T-helper 1 cell treated with Interleukin-12 subunit alpha and Interleukin-12 subunit beta and Interleukin-4 antibody, amounts not matched to agents 30 μg/mL and 1 μg/mL, for 36 hours (primary cell): ENCODE measurements at regions not wholly inside any gene's neighbourhood (a gene's known extent, or its start where the extent isn't known, plus 50 kb on each side); places are given as distances from the start of the nearest gene placed in this dataset.

Experiments
- H3K27ac Mint-ChIP-seq: one replicate; pipeline ENCODE4 v1.8.0; 2021; ENCODE audit warnings: mild to moderate bottlenecking, mixed read lengths
- H3K27me3 Mint-ChIP-seq: one replicate; pipeline ENCODE4 v1.8.0; 2021; ENCODE audit warnings: low read depth, mixed read lengths
- H3K36me3 Mint-ChIP-seq: one replicate; pipeline ENCODE4 v1.8.0; 2021; ENCODE audit warnings: low read depth, mixed read lengths
- H3K4me1 Mint-ChIP-seq: one replicate; pipeline ENCODE4 v1.8.0; 2021; ENCODE audit warnings: low read depth, mixed read lengths
- H3K4me3 Mint-ChIP-seq: one replicate; pipeline ENCODE4 v1.8.0; 2021; ENCODE audit warnings: mild to moderate bottlenecking, moderate library complexity, mixed read lengths
- H3K9me3 Mint-ChIP-seq: one replicate; pipeline ENCODE4 v1.8.0; 2021; ENCODE audit warnings: mixed read lengths

DNA sequence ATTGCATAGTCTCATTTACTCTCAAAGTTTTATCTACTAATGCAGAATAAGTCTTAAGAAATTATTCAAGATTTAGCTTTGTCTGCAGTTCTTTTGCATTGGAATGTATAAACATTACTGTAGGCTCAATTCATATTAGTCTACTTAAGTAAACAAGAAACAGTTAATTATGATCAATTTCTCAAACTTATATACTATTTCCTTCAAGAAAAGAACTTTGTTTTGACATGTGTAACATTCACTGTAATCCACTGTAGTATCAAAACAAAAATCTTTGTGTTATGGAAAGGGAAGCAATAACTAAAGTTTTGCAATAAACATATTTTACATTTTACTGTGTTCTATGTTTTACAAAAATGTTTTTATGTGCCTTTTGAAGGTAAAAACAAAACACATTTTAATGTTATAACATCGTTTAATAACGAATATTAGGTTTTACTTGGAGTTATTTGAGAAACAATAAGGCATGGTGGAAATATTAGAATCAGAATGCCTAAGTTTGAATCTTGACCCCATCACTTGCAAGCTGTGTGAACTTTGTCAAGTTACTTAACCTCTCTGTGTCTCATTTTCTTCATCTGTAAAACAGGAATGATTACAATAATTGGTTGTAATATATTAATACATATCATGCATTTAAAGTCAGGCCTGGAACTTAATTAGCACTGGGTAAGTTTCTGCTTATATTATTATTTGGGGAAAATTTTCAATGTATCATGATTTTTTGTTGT lies 77.0 kb upstream of the DPH5 start:
- Mint-ChIP-seq H3K36me3 (peaks cover 5% of the 10 kb centered on the region), H3K27ac (no peak overlapping the region), H3K4me1 (peaks cover 9% of the 10 kb centered on the region), H3K27me3 (no peaks in the 10 kb centered on the region), H3K9me3 (peaks cover 4% of the 10 kb centered on the region), H3K4me3 (no peak overlapping the region)

DNA sequence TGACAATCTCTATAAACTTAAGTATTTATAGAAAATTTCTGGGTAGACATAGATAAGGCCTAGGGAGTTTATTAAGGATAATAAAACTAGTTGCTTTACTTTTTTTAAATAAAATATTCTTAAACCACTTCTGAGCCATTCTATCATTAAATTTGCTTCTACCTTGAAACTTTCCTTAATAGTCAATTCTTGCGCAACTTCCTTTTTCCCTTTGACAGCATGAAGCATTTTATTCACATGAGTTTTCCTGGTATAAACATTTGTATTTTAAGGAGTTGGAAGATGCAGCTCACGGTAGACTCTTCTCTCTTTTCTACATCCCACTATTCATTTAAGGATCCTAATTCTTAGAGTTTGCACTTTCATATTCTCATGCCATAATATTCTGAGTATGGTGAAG lies 75.8 kb upstream of the DPH5 start:
- H3K27ac Mint-ChIP-seq = no peak overlapping the region

DNA sequence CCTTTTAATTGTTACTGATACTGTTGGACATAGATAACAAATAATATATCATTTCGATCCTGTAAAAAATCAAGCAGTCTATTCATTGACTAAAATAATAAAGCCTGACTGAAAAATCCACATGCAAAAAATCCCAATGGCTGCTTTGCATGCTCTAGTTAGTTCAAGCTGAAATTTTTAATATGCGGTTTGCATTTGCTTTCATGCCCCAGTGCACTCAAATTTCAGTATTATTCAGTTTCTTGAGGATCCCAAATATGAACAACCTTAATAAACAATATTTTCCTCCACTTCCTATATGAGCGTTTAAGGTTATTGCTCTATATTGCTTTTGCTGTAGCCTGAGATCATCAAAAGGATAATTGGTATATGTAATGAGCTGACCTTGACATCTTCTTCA lies 75.1 kb upstream of the DPH5 start:
- H3K4me1 Mint-ChIP-seq = peaks cover 4% of the 10 kb centered on the region
- peaks cover 4% of the 10 kb centered on the region for H3K9me3 Mint-ChIP-seq
- no peak overlapping the region for H3K4me3 Mint-ChIP-seq
- H3K36me3 Mint-ChIP-seq = peaks cover 10% of the 10 kb centered on the region
- H3K27ac Mint-ChIP-seq = no peak overlapping the region
- no peaks in the 10 kb centered on the region for H3K27me3 Mint-ChIP-seq

More for the DNA sequence above, 75.8 kb upstream of the DPH5 start:
- Mint-ChIP-seq H3K36me3 (peaks cover 9% of the 10 kb centered on the region), H3K4me1 (peaks cover 4% of the 10 kb centered on the region), H3K9me3 (peaks cover 4% of the 10 kb centered on the region), H3K27me3 (no peaks in the 10 kb centered on the region), H3K4me3 (no peak overlapping the region)

DNA sequence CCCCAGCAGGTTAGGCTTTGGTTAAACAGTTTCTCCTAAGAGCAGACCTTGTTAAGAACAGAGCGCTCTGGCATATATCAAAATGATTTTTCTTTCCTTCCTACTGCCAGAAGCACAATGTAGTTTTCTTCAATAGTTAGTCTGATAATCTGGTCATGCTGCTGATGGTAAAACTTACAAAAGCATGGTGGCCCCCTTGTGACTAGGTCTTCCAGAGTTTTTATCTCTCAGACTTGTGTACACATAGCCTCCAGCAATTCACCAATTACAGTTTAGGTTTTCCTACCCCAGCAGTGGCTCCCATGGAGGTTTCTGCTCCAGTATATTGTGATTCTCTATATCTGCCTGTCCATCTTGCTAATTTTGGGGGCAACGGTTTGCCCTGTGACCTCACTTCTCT lies 73.3 kb upstream of the DPH5 start:
- Mint-ChIP-seq H3K27ac (no peak overlapping the region), H3K9me3 (peaks cover 8% of the 10 kb centered on the region), H3K4me1 (peaks cover 4% of the 10 kb centered on the region), H3K4me3 (no peak overlapping the region), H3K27me3 (no peaks in the 10 kb centered on the region), H3K36me3 (peaks cover 14% of the 10 kb centered on the region)

DNA sequence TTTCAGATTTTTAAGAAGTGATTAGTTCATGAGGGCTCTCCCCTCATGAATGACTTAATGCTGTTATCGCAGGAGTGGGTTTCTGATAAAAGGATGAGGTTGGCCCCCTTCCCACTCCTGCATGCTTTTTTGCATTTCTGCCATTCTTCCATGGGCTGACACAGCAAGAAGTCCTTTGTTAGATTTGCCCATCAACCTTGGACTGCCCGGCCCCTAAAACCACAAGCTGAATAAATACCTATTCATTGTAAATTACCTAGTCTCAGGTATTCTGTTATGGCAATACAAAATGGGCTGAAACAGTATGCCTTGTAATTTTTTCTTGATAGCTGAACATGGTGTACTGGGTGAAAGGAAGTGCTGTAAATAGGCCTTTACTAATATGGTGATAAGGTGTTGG lies 72.7 kb upstream of the DPH5 start:
- no peaks in the 10 kb centered on the region for H3K27me3 Mint-ChIP-seq
- H3K4me3 Mint-ChIP-seq = no peak overlapping the region
- H3K27ac Mint-ChIP-seq = no peak overlapping the region
- H3K9me3 Mint-ChIP-seq = peaks cover 8% of the 10 kb centered on the region
- peaks cover 14% of the 10 kb centered on the region for H3K36me3 Mint-ChIP-seq
- peaks cover 4% of the 10 kb centered on the region for H3K4me1 Mint-ChIP-seq

DNA sequence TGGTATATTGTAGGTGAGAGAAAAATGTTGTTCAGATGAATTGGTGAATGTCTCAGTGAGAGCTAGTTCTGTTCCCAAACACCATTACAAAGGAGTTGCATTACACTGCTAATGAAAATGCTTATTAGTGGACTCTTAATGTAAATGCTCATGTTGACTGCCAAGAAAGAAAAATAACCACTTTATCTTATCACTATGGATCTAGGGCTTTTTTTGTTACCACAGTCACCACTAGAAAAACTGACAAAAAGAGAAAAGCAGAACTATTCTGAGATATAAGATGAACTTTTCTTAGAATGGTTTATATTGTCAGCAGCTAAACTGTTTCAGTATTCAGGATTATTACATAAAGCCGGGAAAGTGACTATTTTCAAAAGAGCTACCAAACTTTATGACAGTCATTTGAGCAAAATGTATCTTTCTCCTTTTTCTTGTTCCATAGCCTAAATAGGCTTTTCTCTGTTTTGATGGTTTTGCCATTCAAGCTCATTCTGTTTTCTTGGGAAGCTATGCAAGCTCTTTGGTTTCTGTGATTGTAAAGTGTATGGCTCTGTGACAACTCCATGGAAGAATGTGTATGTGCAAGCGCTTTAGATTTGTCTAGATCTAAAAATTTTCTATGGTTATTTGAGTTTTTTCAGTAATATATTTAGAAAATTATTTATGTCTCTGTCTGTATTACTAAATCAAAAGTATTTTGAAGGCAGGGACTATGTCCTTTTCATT lies 64.2 kb upstream of the DPH5 start:
- Mint-ChIP-seq H3K27me3 (no peaks in the 10 kb centered on the region), H3K4me3 (peak overlapping the region; percentile 7), H3K36me3 (peaks cover 26% of the 10 kb centered on the region), H3K4me1 (peaks cover 19% of the 10 kb centered on the region), H3K9me3 (peaks cover 13% of the 10 kb centered on the region), H3K27ac (no peak overlapping the region)

DNA sequence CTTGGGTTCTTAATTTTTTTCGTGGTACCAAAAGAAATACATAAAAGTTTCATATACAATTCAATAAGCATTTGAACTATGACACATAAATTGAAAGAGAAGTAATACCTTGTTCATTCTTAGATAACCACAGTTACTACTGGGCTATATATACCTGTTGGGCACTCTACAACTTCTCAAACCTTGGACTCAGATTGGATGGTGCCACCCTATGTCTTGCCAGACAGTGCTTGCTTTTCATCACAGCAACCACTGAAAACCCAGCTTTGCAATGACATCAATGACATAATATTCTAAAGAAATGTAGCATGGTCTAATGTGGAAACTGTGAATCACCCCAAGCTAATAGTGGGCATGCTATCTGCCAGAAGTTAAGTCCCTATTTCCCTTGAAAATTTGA lies 62.8 kb upstream of the DPH5 start:
- H3K9me3 Mint-ChIP-seq = peaks cover 9% of the 10 kb centered on the region
- no peaks in the 10 kb centered on the region for H3K27me3 Mint-ChIP-seq
- no peak overlapping the region for H3K4me3 Mint-ChIP-seq
- peaks cover 30% of the 10 kb centered on the region for H3K36me3 Mint-ChIP-seq
- peaks cover 28% of the 10 kb centered on the region for H3K4me1 Mint-ChIP-seq
- H3K27ac Mint-ChIP-seq = no peak overlapping the region

DNA sequence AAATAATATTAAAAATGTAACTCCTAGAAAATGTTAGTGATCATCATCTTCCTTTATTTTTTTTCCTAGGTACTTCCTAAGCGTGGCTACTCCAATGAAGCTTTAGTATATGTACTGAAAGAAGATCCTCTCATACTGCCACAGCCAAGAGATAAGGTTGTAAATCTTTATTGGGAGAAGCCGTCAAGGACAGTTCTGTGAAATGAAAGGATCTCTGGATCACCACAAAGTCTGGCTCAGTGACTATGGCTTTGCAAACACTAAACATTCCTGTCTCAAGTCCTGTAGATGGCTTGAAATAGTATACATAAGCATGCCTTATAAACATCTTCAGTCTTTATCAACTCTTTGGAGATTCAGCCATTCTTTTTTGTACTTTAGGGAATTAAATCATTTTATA lies 61.2 kb upstream of the DPH5 start:
- Mint-ChIP-seq H3K9me3 (peaks cover 3% of the 10 kb centered on the region), H3K36me3 (peaks cover 34% of the 10 kb centered on the region), H3K27me3 (no peaks in the 10 kb centered on the region), H3K4me1 (peaks cover 42% of the 10 kb centered on the region), H3K4me3 (no peak overlapping the region), H3K27ac (no peak overlapping the region)

DNA sequence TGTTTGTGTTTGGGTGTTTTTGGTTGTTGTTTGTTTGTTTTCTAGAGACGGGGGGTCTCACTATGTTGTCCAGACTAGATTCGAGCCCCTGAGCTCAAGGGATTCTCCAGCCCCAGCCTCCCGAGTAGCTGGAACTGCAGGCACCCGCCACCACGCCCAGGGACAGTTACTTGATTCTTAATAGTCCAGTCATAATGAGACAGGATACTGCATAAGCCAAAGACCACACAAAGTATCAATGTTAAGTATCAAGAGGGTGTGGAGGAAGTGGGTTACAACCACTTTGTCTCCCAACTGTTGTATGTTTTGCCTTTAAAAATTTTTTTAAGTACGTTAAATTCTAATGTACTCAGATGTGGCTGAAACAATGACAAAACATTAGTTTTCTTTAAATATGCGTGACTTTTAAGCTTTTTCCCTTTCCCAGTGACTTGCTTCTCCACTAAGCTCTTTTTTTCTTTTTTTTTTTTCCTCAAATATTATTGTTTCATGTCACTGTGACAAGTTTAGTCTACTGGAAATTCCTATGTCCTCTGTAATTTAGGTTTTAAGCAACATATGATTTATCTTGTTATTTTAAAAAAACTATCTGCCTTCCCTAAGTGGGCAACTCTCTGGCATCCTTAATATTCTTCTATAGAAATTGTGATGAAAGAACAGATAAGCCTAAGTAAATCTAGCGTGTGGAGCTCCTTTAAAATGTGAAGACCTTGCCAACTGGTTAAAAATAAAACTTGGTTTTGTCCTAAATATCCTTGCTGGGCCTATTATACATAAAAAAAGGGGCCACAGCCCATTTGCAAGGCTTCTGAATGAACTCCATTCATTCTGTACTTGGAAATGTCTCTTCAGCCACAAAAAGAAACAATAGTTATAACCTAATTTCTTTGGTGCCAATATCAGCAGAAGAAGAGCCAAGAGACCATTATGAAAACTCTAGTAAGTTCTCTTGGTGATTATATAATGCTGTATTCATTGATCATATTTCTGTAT lies 56.2 kb upstream of the DPH5 start:
- Mint-ChIP-seq H3K4me3 (peak overlapping the region; percentile 36), H3K4me1 (peaks cover 61% of the 10 kb centered on the region), H3K36me3 (peaks cover 66% of the 10 kb centered on the region), H3K9me3 (peaks cover 24% of the 10 kb centered on the region), H3K27me3 (no peaks in the 10 kb centered on the region), H3K27ac (peak overlapping the region; percentile 90)

DNA sequence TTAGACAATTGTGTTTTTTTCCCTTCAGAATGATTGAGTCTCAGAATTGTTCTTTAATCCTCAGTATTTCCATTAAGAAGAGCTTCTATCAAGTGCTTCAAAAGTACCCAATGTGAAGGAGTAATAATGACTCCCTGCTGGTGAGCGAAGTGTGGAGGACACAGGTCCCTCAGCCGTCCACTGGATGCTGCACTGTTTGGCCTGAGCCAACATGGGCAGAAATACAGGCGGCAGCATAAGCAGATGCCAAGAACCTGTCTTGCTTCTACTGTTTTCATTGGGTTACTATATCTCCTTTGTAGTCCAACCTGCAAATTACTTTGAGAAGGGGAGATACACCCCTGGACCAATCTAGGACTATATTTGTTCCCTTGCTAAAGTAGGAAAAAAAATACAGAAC lies 55.3 kb upstream of the DPH5 start:
- peaks cover 61% of the 10 kb centered on the region for H3K36me3 Mint-ChIP-seq
- H3K27me3 Mint-ChIP-seq = no peaks in the 10 kb centered on the region
- H3K9me3 Mint-ChIP-seq = peaks cover 24% of the 10 kb centered on the region
- peaks cover 61% of the 10 kb centered on the region for H3K4me1 Mint-ChIP-seq
- no peak overlapping the region for H3K4me3 Mint-ChIP-seq
- peak overlapping the region; percentile 90 for H3K27ac Mint-ChIP-seq

DNA sequence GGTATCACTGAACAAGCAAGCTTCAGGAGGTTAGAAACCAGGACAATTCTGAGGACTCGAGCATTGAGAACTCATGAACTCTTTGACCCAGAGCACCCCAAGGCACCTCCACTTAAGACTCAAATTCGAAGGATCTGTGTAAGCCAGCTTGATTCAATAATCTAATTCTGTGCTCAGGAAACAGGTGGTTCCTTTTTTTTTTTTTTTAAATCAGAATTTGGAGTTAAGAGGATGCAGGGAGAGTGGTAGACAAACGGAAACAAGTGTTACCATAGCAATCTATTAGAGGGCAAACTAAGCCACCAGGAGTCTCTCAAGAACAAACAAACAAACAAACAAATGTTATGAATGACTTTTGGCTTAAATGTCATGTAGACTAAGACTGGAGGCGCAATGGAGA lies 53.8 kb upstream of the DPH5 start:
- H3K27me3 Mint-ChIP-seq = no peaks in the 10 kb centered on the region
- peaks cover 24% of the 10 kb centered on the region for H3K9me3 Mint-ChIP-seq
- H3K36me3 Mint-ChIP-seq = peaks cover 52% of the 10 kb centered on the region
- no peak overlapping the region for H3K4me3 Mint-ChIP-seq
- peaks cover 51% of the 10 kb centered on the region for H3K4me1 Mint-ChIP-seq
- H3K27ac Mint-ChIP-seq = no peak overlapping the region

DNA sequence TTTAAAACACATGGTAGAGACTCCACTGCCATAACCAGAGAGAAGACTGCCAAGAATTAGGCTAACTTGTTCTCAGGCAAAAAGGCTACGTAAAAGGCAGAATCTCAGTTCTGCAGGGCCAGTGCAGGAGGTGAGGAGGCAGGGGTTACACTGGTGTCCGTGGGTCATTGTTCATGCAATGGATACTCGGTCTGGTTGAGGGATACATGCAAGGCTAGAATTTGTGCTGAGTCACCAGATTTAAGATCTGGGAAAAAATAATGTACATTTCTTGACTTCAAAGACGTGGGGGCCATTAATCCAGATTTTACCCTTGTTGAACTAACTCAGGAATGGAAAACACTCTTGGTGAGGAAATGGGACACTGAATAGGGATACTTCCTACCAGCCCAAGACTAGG lies 52.3 kb upstream of the DPH5 start:
- no peak overlapping the region for H3K4me3 Mint-ChIP-seq
- H3K27me3 Mint-ChIP-seq = no peaks in the 10 kb centered on the region
- H3K27ac Mint-ChIP-seq = no peak overlapping the region
- peaks cover 22% of the 10 kb centered on the region for H3K9me3 Mint-ChIP-seq
- H3K4me1 Mint-ChIP-seq = peaks cover 41% of the 10 kb centered on the region
- H3K36me3 Mint-ChIP-seq = peaks cover 52% of the 10 kb centered on the region

DNA sequence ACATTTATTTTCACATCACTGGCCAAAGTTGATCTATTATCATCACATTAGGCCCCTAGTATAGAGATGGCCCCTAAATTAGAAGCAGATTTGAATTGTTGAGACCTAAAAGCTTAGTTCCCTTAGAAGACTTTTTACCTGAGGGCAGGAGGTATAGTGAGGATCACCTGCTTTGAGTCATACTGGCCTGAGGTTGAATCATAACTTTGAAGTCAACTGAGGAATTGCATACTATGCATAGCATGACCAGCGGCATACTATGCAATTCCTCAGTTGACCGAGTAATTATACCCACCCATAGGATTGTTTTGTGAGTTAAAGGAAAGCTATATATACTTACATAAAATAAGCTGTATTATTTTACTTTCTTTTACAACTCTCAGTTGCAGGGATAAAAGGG lies 50.3 kb upstream of the DPH5 start:
- H3K27ac Mint-ChIP-seq = no peak overlapping the region
- peaks cover 32% of the 10 kb centered on the region for H3K4me1 Mint-ChIP-seq
- peaks cover 15% of the 10 kb centered on the region for H3K9me3 Mint-ChIP-seq
- no peak overlapping the region for H3K4me3 Mint-ChIP-seq
- no peaks in the 10 kb centered on the region for H3K27me3 Mint-ChIP-seq
- peaks cover 43% of the 10 kb centered on the region for H3K36me3 Mint-ChIP-seq
